GM18508 (cell line): ENCODE measurements at regions not wholly inside any gene's neighbourhood (a gene's known extent, or its start where the extent isn't known, plus 50 kb on each side); places are given as distances from the start of the nearest gene placed in this dataset.

Source experiments
- ATAC-seq: cut with Tn5 transposase; IDR thresholded peaks from one replicate; pipeline ENCODE4 v1.9.1; 2021; ENCODE audit warnings: moderate number of reproducible peaks; ENCODE audit not compliant: insufficient read depth, unreplicated experiment

GRCh38 chr2:22486343-22486742, 898.6 kb upstream of the KLHL29 start:
- ATAC-seq = no peak

GRCh38 chr2:22487036-22487435, 897.9 kb upstream of the KLHL29 start:
- no peak for ATAC-seq

DNA sequence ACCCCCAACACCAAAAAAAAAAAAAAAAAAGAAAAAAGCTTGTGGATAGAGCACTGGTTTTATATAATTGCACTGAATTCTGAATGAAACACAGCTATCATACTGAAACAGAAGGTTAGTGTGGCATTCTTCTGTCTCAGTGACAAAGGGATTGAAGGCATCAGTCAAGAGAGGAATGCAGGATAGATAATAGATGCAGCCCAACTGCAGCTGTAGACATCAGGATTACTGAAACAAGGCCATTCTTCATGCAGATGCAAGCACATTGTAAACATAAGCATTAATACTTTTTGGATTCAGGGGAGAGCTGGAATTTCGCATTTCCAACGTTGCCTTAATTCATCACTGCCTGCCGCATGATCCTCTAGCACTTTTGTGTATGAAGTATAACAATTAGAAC, 897.4 kb upstream of the KLHL29 start:
- no peak for ATAC-seq

GRCh38 chr2:22491442-22491841, 893.5 kb upstream of the KLHL29 start:
- no peak for ATAC-seq

DNA sequence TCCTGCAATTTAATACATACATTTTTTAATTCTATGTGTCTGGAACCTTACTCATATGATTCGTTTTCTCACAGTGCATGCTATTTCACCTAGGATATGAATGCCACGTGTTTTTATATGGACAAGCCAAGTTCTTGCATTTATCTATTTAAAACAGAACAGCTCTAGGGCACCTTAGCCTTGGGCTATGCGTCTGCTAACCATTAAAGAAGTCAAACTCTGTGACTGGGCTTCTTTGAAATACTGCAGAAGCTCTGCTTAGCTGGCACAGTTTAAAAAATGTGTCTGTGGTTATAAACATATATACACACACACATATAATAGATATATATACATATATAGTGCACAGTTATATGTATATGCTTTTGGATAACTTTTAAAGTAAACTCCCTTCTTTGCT, 890.8 kb upstream of the KLHL29 start:
- ATAC-seq = no peak

DNA sequence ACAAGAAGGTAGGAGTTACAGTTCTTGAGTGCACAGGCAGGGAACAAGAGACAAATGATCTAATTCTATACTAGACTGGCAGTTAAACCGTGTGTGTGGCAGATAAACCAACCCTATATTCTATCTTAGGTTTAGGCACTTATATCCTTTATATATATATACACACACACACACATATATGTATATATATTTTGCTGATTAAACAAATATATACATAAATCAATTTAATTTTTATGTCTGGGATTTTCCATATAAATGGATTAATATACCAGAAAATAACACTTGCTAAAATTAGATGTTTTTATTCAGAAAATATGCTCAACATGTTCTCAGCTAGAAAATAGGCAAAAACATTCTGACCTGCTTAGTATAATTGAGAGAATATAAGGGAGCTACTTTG, 887.9 kb upstream of the KLHL29 start:
- no peak for ATAC-seq

DNA sequence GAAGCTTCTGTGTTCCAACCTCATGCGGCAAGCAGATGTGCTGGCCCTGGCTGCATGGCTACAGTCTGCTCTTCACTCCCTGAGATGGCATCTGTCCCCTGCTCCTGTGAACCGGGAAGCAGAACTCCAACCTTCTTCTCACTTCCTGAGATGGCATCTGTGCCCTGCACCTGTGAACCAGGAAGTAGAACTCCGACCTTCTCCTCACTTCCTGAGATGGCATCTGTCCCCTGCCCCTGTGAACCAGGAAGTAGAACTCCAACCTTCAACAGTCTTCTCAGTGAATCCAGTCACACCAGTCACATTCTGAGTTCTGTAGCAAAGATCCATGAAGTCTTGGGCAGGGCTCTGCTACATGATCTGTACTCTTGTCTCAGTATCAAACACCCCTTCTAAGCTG, 887.2 kb upstream of the KLHL29 start:
- ATAC-seq = no peak

- ATAC-seq = no peak
Observed at GRCh38 chr2:22499082-22499839, 885.7 kb upstream of the KLHL29 start.

GRCh38 chr2:22500555-22500935, 884.4 kb upstream of the KLHL29 start:
- ATAC-seq = no peak

- no peak for ATAC-seq
Observed at GRCh38 chr2:22501851-22502250, 883.1 kb upstream of the KLHL29 start.

DNA sequence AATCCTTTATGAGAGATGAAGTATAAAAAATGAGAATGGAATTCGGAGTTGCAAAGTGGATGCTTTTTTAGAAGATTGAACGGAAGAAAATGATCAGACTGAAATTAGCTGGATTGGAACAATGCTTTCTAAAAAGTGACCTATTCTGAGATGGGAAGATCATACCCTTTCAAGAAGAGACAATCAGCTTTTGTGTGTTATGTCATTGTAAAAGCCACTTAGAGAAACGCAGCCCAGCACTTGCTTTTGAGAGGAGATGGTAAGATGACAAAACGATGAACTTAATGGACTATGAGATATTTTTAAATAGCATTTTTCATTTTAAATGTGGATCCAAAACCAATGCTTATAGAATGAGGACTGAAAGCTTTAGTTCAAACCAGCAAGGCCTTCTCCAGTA, 871.4 kb upstream of the KLHL29 start:
- no peak for ATAC-seq

DNA sequence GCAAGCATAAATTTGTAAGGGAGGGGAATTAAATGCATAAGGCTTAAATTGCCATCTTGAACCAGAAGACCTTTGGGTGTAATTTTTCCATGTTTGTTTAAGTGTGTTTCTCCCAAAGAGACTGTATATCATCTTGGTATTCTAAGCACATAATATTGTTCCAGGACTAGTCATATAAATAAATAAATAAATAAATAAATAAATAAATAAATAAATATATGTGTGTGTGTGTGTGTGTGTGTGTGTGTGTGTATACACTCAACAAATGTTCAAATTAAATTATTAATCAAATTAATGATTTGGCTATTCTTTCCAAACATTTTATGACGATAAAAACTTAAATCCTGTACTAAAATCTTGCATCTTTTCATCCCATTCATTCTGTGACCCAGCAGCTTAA, 867.8 kb upstream of the KLHL29 start:
- ATAC-seq = no peak

DNA sequence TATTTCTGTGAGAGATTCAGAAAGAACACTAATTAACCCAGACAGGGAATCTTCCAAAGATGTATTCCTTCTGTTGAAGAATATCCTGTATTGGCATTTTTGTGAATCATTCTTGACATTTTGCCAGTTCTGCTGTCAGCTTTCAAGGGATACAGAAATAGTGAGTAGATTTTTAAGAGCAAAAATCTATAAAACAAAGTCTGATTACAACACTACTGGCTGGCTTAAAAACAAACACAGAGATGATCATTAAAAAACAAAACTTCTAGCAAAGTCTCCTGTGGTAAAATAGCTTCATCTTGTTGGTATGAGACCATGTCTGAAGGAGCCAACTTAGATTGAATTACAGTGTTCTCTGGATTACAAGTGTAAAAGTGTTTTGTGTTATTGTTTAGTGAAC, 866.3 kb upstream of the KLHL29 start:
- no peak for ATAC-seq

GRCh38 chr2:22520369-22521288, 864.4 kb upstream of the KLHL29 start:
- no peak for ATAC-seq

- no peak for ATAC-seq
Observed at GRCh38 chr2:22521620-22522019, 863.4 kb upstream of the KLHL29 start.

DNA sequence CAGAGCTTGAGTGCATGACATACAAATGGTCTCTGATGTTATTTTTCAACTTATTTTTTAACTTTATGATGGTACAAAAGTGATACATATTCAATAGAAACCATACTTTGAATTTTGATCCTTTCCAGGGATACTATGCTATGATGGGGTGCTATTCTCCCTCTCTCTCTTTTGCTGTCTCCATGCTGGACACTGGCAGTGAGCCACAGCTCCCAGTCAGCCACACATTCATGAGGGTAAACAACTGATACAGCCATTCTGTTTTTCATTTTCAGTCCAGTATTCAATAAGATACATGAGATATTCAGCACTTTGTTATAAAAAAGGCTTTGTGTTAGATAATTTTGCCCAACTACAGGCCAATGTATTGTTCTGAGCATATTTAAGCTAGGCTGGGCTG, 859.3 kb upstream of the KLHL29 start:
- ATAC-seq = no peak

- ATAC-seq = no peak
Observed at GRCh38 chr2:22530131-22530530, 854.8 kb upstream of the KLHL29 start.

DNA sequence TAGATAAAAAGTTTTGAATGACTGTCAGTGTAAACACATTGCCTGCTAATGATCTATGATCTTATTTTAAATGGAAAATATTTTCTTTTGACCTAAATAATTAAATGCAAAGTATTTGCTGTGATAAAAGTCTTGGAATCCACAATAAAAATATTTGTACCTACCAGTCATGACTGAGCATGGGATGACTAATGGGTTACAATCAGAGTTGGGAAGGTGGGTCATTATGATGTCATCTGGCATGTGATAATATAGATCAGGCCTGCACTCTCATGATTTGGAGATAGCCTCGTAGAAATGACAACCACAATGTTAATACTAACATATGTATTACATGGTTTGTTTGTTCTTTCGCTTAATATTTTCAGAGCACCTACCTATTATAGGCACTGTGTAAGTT, 848.8 kb upstream of the KLHL29 start:
- no peak for ATAC-seq

DNA sequence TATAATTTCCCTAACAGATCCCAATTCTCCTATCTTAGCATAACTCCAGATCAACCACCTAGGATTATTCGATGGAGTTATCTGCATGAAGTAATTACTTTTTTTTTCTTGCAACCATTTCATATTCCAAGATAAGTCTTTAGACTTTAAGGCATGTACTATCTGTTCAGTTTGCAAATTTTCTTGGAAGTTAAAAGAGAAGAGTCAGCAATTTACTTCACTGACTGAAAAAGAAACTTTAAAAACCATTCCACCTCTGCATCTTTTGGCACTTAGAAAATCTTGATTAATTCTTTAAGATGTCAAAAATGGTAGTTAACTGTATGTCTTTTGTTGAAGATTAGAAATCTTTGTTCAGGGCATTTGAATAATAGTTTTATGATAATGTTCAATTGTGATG, 830.5 kb upstream of the KLHL29 start:
- no peak for ATAC-seq

DNA sequence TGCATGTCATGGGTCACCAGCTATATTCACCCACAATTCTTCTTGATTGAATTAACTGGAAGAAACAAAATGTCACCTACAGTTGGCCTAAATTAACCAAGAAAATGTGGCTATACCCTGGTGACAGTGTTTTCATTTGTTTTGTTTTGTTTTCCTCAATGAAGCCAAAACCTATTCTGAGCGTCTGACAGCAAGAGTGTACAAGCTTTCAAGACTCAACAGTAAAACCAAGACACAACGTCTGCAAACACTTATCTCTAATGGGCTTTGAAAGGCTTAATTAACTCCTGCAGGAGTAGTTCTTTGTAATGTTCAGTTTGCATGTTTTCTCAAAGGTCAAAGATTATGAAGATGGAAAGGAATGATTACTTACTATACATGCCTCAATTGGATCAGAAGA, 827.6 kb upstream of the KLHL29 start:
- ATAC-seq = no peak

DNA sequence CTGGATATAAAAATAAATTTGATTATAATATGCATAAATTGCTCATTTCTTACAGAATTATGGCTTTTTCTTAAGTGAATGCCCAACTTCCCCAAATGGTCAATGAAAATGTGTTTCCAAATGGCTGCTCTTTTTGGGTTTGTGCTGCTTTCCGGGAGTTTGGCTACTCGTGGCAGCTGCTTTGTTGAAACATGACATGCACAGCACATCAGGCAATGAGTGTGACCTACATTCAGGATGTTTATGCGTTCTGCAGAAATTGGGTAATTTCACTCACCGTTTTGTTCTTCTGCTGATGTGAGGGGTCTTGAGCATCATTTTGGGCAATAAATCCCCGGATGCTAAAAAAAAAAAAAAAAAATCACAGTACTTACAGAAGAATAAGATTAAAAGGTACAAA, 825.0 kb upstream of the KLHL29 start:
- ATAC-seq = no peak

- ATAC-seq = no peak
Observed at GRCh38 chr2:22579341-22579740, 805.6 kb upstream of the KLHL29 start.
